AG08395 (cell line): ENCODE measurements at regions not wholly inside any gene's neighbourhood (a gene's known extent, or its start where the extent isn't known, plus 50 kb on each side); places are given as distances from the start of the nearest gene placed in this dataset.

Source experiments
- DNase-seq: peaks from one replicate; pipeline ENCODE4 v3.0.0; 2012; ENCODE audit warnings: mixed read lengths, low spot score

GRCh38 chr5:98454407-98454806 lies 319.1 kb upstream of the RGMB start:
- no peak for DNase-seq

GRCh38 chr5:98454904-98455303 lies 318.6 kb upstream of the RGMB start:
- peak; percentile 79 for DNase-seq

- peak; percentile 43 for DNase-seq
Measured at GRCh38 chr5:98455665-98456064, 317.8 kb upstream of the RGMB start.

- DNase-seq, result peak; percentile 56
Measured at GRCh38 chr5:98458004-98458403, 315.5 kb upstream of the RGMB start.

- peak; percentile 14 for DNase-seq
Measured at GRCh38 chr5:98458726-98459125, 314.7 kb upstream of the RGMB start.

GRCh38 chr5:98460536-98460935 lies 312.9 kb upstream of the RGMB start:
- no peak for DNase-seq

- DNase-seq, result no peak
Measured at GRCh38 chr5:98461485-98461884, 312.0 kb upstream of the RGMB start.

- no peak for DNase-seq
Measured at GRCh38 chr5:98463222-98463621, 310.2 kb upstream of the RGMB start.

GRCh38 chr5:98463676-98464075 lies 309.8 kb upstream of the RGMB start:
- no peak for DNase-seq

- DNase-seq, result no peak
Measured at GRCh38 chr5:98464737-98465330, 308.6 kb upstream of the RGMB start.

- peak; percentile 52 for DNase-seq
Measured at GRCh38 chr5:98468188-98468869, 305.1 kb upstream of the RGMB start.

GRCh38 chr5:98470747-98471146 lies 302.7 kb upstream of the RGMB start:
- no peak for DNase-seq

- no peak for DNase-seq
Measured at GRCh38 chr5:98471458-98471857, 302.0 kb upstream of the RGMB start.

- no peak for DNase-seq
Measured at GRCh38 chr5:98474216-98474615, 299.2 kb upstream of the RGMB start.

- no peak for DNase-seq
Measured at GRCh38 chr5:98474782-98475181, 298.7 kb upstream of the RGMB start.

GRCh38 chr5:98482321-98483300 lies 290.9 kb upstream of the RGMB start:
- no peak for DNase-seq

- DNase-seq, result peak; percentile 85
Measured at GRCh38 chr5:98483301-98483685, 290.2 kb upstream of the RGMB start.

- DNase-seq, result no peak
Measured at GRCh38 chr5:98489021-98489420, 284.4 kb upstream of the RGMB start.

- no peak for DNase-seq
Measured at GRCh38 chr5:98490348-98490747, 283.1 kb upstream of the RGMB start.

- DNase-seq, result no peak
Measured at GRCh38 chr5:98492258-98492657, 281.2 kb upstream of the RGMB start.

GRCh38 chr5:98497418-98497817 lies 276.0 kb upstream of the RGMB start:
- no peak for DNase-seq

GRCh38 chr5:98498028-98498427 lies 275.4 kb upstream of the RGMB start:
- DNase-seq, result no peak

GRCh38 chr5:98499892-98500291 lies 273.6 kb upstream of the RGMB start:
- DNase-seq, result no peak
